Esophagus squamous epithelium (tissue), 5 donors: ENCODE measurements at regions not wholly inside any gene's neighbourhood (a gene's known extent, or its start where the extent isn't known, plus 50 kb on each side); places are given as distances from the start of the nearest gene placed in this dataset.
"Not testable (repeated sequence)": the region's sequence is repeated elsewhere in the genome, so short reads cannot be mapped to it uniquely, and the experiment has no call there.

Experiments
- DNase-seq: peaks from one replicate; lab custom pipeline; 2025; lab: John Stamatoyannopoulos, UW
- H3K27ac ChIP-seq, 4 donors: fragments of 200-600 bp; sonication (generic); one replicate each; pipeline ENCODE4 v1.5.1; 2016 to 2019; ENCODE audit warnings: mild to moderate bottlenecking in 1 of 4
- H3K27me3 ChIP-seq, 4 donors: fragments of 200-600 bp; sonication (generic); 1 replicate in 3 of 4; 2 replicates in 1 of 4; pipeline versions ENCODE4 v1.5.1 to v1.6.0; 2017 to 2021; ENCODE audit warnings: antibody characterized with exemption in 1 of 4
- H3K36me3 ChIP-seq, 3 donors: fragments of 200-600 bp; sonication (generic); one replicate each; pipeline ENCODE4 v1.5.1; 2016 to 2019
- H3K4me1 ChIP-seq, 3 donors: fragments of 200-600 bp; sonication (generic); one replicate each; pipeline ENCODE4 v1.5.1; 2017 to 2019
- H3K4me3 ChIP-seq, 4 donors: fragments of 200-600 bp; sonication (generic); 1 replicate in 3 of 4; 2 replicates in 1 of 4; pipeline ENCODE4 v1.5.1; 2016 to 2019; ENCODE audit warnings: mild to moderate bottlenecking in 2 of 4, moderate library complexity in 1 of 4
- H3K9me3 ChIP-seq, 3 donors: fragments of 200-600 bp; sonication (generic); one replicate each; pipeline ENCODE4 v1.5.1; 2016 to 2019
- POLR2A ChIP-seq, 4 donors: fragments of 450-650 bp; IDR thresholded peaks; one replicate each; pipeline ENCODE4 v1.6.1; 2017; ENCODE audit warnings: antibody characterized with exemption in 4 of 4, mild to moderate bottlenecking in 4 of 4, moderate library complexity in 3 of 4
- WGBS, 2 donors: methylation state at CpG; one replicate each; pipeline ENCODE4 v1.1.5; 2018; 5-methylcytosine and 5-hydroxymethylcytosine counted together
- intact Hi-C: fragments of 100-400 bp; cut with DNase I; formaldehyde crosslinking; loops from one replicate; pipeline ENCODE4 v1.15.0; 2022
- TF ChIP-seq, protein P1 (sequence below), 6 experiments: fragments of 450-650 bp in 4 of 6; fragments of 200-600 bp in 2 of 6; sonication (generic) in 2 of 6; IDR thresholded peaks; one replicate each; pipeline ENCODE4 v1.5.1; 2016 to 2019; ENCODE audit warnings: antibody characterized with exemption in 6 of 6, mild to moderate bottlenecking in 4 of 6, moderate library complexity in 4 of 6
- donor health status: DM: yes; HTN: yes; CAD: no.

DNA sequence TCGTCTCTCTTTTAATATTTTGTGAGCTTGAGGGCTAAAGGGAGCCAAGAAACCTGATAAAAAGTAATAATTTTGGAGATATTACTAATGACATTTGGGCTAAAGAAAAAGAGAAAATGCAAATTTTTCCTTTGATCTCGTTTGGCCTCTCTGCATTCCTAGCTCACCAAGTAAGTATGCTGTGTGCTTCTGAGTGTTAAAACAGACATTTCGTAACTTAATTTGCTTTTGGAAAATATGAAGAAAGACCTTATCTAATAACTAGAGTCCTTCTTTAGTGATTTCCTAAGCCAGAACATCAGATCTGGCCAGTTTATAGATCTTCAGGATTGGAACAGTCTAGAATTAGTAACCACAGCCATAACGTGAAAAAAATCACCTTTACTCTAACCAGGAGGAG lies 872.9 kb upstream of the SLC35B3 start:
- WGBS, 2 donors, result 45 to 51% methylated on average over 4 of the region's 4 CpGs
- no peaks in the 10 kb centered on the region for H3K36me3 ChIP-seq
- H3K27me3 ChIP-seq, result no peaks in the 10 kb centered on the region
- H3K27ac ChIP-seq, result no peak overlapping the region
- intact Hi-C loops, result no loop called here
- H3K4me3 ChIP-seq, result no peak overlapping the region
- H3K4me1 ChIP-seq, result peaks cover 0 to 13% (median 0%) of the 10 kb centered on the region in 3 donors
- no peaks in the 10 kb centered on the region for H3K9me3 ChIP-seq
- no peak for TF ChIP-seq POLR2A (IDR thresholded peaks at IDR 0.05)
- TF ChIP-seq, protein P1, sequence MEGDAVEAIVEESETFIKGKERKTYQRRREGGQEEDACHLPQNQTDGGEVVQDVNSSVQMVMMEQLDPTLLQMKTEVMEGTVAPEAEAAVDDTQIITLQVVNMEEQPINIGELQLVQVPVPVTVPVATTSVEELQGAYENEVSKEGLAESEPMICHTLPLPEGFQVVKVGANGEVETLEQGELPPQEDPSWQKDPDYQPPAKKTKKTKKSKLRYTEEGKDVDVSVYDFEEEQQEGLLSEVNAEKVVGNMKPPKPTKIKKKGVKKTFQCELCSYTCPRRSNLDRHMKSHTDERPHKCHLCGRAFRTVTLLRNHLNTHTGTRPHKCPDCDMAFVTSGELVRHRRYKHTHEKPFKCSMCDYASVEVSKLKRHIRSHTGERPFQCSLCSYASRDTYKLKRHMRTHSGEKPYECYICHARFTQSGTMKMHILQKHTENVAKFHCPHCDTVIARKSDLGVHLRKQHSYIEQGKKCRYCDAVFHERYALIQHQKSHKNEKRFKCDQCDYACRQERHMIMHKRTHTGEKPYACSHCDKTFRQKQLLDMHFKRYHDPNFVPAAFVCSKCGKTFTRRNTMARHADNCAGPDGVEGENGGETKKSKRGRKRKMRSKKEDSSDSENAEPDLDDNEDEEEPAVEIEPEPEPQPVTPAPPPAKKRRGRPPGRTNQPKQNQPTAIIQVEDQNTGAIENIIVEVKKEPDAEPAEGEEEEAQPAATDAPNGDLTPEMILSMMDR (IDR thresholded peaks at IDR 0.05), result no peak
- DNase-seq, result no peak

DNA sequence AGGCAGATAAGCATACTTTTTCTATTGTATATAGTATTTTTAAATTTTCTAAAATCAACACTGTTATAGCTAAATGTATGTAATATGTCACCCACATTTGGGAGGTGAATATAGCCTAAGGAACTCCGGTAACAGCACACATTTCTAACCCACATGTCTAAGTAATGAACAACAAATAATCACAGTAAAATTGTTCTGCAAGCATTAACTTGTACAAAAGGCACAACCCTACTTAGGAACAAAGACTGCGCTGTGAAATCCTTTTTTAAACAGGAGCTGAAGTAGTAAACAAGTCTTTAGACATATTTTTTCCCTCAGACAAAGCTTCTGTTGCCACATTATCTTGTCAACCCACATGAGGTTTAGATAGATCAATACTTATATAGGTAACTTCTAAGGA lies 872.4 kb upstream of the SLC35B3 start:
- Histone ChIP-seq H3K27ac (no peak overlapping the region), H3K27me3 (no peaks in the 10 kb centered on the region), H3K9me3 (no peaks in the 10 kb centered on the region), H3K4me1 (peaks cover 0 to 13% (median 0%) of the 10 kb centered on the region in 3 donors), H3K4me3 (no peak overlapping the region), H3K36me3 (no peaks in the 10 kb centered on the region)
- no peak for TF ChIP-seq POLR2A (IDR thresholded peaks at IDR 0.05)
- TF ChIP-seq, protein P1 (IDR thresholded peaks at IDR 0.05), result no peak
- intact Hi-C loops, result no loop called here
- no peak for DNase-seq
- 32 to 50% methylated on average over 2 of the region's 2 CpGs for WGBS, 2 donors

DNA sequence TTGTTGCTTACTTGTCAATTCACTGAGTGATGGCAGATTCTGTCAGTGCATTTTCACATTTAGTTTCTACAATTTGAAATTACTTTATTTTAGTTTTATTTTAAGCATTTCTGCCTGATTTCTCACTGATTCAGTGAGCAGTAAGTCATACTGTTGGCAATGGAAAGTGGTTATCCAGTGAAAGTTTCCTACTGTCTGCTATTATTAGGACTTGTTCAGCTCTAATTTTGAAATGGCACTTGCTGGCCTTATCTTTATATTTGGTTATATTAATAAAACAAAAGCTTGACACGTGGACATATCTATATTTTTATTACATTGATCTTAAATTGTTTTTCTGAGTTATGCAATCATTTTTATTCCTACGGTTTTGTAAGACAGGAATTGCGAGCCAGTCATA lies 871.8 kb upstream of the SLC35B3 start:
- Histone ChIP-seq H3K4me1 (peaks cover 0 to 13% (median 0%) of the 10 kb centered on the region in 3 donors), H3K36me3 (no peaks in the 10 kb centered on the region), H3K27ac (no peak overlapping the region), H3K4me3 (no peak overlapping the region), H3K27me3 (no peaks in the 10 kb centered on the region), H3K9me3 (no peaks in the 10 kb centered on the region)
- 46 to 55% methylated on average over 3 of the region's 3 CpGs for whole genome bisulfite sequencing, 2 donors
- no peak for DNase-seq
- TF ChIP-seq, protein P1 (IDR thresholded peaks at IDR 0.05), result no peak
- no peak for TF ChIP-seq POLR2A (IDR thresholded peaks at IDR 0.05)
- intact Hi-C loops, result no loop called here

DNA sequence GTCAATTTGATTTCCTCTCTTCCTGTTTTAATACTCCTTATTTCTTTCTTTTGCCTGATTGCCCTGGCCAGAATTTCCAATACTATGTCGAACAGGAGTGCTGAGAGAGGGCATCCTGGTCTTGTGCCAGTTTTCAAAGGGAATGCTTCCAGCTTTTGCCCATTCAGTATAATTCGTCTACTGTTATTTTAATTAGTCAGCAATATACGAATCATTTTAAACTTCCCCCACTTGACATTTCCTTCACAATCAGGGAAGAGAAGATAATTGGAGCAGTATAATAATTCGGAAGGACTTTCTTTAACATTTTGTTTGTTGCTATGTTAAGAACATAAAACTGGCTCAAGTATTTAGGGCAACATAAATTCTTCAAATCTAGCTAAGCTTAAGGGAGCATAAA lies 860.3 kb upstream of the SLC35B3 start:
- WGBS, 2 donors, result 52 to 53% methylated on average over 4 of the region's 4 CpGs
- DNase-seq, result no peak
- H3K4me1 ChIP-seq, result no peaks in the 10 kb centered on the region
- TF ChIP-seq, protein P1 (IDR thresholded peaks at IDR 0.05), result no peak
- no peak overlapping the region for H3K4me3 ChIP-seq
- H3K27ac ChIP-seq, result no peak overlapping the region
- H3K36me3 ChIP-seq, result no peaks in the 10 kb centered on the region
- intact Hi-C loops, result no loop called here
- H3K9me3 ChIP-seq, result no peaks in the 10 kb centered on the region
- no peaks in the 10 kb centered on the region for H3K27me3 ChIP-seq

DNA sequence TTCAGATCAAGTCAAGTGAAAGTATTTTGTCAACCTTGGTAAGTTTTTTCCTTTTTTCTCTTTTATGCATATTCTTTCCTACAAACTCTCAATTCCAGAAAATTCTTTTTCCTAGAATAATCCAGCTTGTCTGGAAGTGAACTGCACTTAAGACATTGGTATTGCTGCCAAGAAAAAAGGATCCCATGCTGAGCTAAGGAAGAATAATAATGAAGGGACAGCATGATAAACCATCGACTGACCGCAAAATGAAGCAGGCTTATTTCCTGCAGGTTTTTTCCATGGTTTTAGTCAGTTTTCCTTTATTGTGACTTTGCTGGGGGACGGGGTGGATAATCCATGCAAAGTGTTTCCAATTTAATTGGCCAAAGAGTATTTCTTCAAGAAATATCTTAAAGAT lies 857.6 kb upstream of the SLC35B3 start:
- no peaks in the 10 kb centered on the region for H3K9me3 ChIP-seq
- intact Hi-C loops, result no loop called here
- no peak for DNase-seq
- H3K4me3 ChIP-seq, result no peak overlapping the region
- H3K36me3 ChIP-seq, result no peaks in the 10 kb centered on the region
- TF ChIP-seq, protein P1 (IDR thresholded peaks at IDR 0.05), result no peak
- no peak for TF ChIP-seq POLR2A (IDR thresholded peaks at IDR 0.05)
- no peaks in the 10 kb centered on the region for H3K4me1 ChIP-seq
- WGBS, 2 donors, result 57 to 71% methylated on average over 3 of the region's 3 CpGs
- H3K27ac ChIP-seq, result no peak overlapping the region
- no peaks in the 10 kb centered on the region for H3K27me3 ChIP-seq

DNA sequence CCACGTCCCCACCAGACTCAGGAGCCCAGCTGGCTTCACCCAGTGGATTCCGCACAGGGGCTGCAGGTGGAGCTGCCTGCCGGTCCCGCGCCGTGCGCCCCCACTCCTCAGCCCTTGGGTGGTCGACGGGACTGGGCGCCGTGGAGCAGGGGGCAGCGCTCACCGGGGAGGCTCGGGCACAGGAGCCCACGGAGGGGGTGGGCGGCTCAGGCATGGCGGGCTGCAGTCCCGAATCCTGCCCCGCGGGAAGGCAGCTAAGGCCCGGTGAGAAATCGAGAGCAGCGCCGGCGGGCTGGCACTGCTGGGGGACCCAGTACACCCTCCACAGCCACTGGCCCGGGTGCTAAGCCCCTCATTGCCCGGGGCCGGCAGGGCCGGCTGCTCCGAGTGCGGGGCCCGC lies 855.0 kb upstream of the SLC35B3 start:
- WGBS, 2 donors, result 94% methylated on average over 7 of the region's 32 CpGs; no CpG with 5 or more reads in 1 of the 2 donors
- H3K27me3 ChIP-seq, H3K9me3 ChIP-seq, H3K36me3 ChIP-seq, DNase-seq, intact Hi-C loops, H3K27ac ChIP-seq, H3K4me1 ChIP-seq, H3K4me3 ChIP-seq: not testable (repeated sequence)
